HG02852 (cell line): ENCODE measurements at regions not wholly inside any gene's neighbourhood (a gene's known extent, or its start where the extent isn't known, plus 50 kb on each side); places are given as distances from the start of the nearest gene placed in this dataset.
"Not testable (repeated sequence)": the region's sequence is repeated elsewhere in the genome, so short reads cannot be mapped to it uniquely, and the experiment has no call there.

Experiments used
- ATAC-seq: cut with Tn5 transposase; IDR thresholded peaks from one replicate; pipeline ENCODE4 v1.9.1; 2021; ENCODE audit warnings: mild to moderate bottlenecking, moderate library complexity; ENCODE audit not compliant: unreplicated experiment

DNA sequence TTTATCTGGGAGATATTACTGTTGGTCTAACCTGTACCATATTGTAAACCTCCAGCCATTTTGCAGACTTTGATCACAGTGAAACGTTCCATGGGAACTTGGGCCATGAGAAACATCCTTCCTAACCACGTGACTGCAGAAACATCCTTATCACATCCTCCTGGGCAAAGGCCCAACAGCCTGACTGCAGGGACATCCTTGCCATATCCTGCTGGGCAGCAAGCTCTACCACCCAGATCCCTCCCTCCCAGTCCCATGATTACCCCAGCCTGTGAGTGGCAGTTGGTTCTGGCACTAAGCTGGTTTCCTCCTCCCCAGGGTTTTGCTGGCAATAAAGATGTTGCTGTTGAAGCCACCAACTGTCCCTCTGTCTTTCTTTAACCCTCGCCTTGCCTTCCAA, 201.2 kb downstream of the POTEC start:
- not testable (repeated sequence) for ATAC-seq

DNA sequence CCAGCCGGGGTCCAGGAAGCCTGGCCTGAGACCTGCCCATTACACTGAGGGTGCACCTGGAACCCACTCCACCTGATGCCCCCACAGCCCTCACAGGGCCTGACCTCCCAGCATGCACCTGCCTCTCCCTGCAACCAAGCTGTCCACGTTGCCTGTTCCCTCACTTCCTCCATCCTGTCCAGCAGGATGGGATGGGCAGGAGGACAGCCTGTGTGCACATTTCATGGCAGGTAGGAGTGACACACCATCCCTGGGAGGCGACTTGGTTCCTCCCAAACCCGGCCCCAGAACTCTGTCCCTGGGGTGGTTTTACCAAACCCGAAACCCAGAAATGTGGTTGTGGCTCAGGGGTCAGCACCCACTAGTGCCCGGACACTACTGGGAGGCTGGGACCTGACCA, 203.8 kb upstream of the ZNF519 start:
- not testable (repeated sequence) for ATAC-seq

DNA sequence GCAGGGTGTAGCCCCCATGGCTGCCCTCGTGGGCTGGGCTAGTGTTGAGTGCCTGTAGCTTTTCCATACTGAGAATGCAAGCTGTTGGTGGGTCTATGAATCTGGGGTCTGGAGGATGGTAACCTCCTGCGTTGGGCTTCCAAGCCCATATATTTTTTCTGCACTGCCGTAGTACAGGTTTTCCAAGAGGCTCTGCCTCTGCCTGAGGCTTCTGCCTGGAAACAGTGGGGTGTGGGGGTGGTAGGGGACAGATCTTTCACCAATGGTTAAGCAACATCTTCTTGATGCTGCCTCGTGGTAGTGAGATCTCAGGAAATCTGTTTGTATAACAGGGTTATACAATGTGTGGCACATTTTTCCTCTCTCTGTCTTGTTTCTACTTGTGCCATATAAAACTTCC, 189.0 kb upstream of the ZNF519 start:
- not testable (repeated sequence) for ATAC-seq

DNA sequence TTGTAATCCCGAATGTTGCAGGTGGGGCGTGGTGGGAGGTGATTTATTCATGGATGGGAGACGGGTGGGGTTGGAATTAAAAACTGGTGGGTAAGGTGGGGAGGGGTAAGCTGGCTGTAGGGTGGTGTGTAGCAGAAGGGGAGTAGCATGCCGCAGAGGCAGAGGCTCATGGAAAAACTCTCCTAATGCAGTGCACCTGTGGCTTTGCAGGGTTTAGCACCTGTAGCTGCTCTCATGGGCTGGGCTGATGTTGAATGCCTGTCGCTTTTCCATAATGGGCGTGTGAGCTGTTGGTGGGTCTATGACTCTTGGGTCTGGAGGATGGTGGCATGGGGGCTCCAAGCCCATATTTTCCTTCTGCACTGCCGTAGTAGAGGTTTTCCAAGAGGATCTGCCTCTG, 169.0 kb upstream of the ZNF519 start:
- not testable (repeated sequence) for ATAC-seq

DNA sequence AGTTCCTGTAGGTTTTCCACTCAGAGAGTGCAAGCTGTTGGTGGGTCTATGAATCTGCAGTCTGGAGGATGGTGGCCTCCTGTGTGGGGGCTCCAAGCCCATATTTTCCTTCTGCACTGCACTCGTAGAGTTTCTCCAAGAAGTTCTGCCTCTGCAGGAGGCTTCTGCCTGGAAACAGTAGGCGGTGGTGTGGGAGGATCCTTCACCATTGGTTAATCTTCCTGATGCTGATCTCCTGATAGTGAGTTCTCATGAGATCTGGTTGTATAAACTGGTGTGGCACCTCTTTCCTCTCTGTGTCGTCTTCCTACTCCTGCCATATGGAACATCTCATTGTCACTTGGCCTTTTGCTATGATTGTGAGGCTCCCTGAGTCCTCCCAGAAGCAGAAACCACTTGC, 162.8 kb upstream of the ZNF519 start:
- not testable (repeated sequence) for ATAC-seq

DNA sequence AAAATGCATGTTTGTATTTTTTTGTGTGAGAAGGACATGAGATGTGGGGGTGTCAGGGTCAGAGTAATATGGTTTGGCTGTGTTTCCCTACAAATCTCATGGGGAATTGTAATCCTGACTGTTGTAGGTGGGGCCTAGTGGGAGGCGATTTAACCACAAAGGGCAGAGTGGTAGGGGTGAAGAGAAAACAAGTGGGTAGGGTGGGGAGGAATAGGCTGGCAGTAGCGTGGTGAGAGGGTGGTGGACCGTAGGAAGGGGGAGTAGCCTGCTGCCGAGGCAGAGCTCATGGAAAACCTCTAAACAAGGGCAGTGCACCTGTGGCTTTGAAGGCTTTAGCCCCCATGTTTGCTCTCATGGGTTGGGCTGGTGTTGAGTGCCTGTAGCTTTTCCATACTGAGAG, 152.8 kb upstream of the ZNF519 start:
- ATAC-seq: no peak

DNA sequence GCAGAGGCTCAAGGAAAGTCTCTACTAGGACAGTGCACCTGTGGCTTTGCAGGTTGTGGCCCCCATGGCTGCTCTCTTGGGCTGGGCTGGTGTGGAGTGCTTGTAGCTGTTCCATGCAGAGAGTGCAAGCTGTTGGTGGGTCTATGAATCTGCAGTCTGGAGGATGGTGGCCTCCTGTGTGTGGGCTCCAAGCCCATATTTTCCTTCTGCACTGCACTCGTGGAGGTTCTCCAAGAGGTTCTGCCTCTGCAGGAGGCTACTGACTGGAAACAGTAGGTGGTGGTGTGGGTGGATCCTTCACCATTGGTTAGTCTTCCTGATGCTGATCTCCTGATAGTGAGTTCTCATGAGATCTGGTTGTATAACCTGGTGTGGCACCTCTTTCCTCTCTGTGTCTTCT, 143.2 kb upstream of the ZNF519 start:
- ATAC-seq: not testable (repeated sequence)

DNA sequence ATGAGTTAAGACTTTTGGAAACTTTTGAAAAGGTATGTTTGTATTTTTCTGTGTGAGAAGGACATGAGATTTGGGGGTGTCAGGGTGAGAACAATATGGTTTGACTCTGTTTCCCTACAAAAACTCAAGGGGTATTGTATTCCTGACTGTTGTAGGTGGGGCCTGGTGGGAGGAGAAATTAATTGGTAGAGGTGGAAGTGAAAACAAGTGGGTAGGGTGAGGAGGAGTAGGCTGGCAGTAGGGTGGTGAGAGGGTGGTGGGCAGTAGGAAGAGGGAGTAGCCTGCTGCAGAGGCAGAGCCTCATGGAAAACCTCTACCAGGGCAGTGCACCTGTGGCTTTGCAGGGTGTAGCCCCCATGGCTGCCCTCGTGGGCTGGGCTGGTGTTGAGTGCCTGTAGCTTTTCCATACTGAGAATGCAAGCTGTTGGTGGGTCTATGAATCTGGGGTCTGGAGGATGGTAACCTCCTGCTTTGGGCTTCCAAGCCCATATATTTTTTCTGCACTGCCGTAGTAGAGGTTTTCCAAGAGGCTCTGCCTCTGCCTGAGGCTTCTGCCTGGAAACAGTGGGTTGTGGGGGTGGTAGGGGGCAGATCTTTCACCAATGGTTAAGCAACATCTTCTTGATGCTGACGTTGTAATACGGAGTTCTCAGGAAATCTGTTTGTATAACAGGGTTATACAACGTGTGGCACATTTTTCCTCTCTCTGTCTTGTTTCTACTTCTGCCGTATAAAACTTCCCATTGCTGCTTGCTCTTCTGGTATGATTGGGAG, 133.6 kb upstream of the ZNF519 start:
- ATAC-seq: not testable (repeated sequence)

DNA sequence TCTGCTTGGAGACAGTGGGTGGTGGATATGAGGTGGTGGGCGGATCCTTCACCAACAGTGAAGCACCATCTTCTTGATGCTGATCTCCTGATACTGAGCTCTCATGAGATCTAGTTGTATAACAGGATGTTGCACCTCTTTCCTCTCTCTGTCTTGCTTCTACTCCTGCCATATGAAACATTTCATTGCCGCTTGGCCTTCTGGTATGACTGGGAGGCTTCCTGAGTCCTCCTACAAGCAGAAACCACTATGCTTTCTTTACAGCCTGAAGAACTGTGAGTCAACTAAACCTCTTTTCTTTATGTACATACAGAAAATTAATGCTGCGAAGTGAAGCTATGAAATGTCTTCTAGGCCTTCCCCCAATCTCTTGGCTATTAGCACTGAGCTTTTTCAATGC, 130.6 kb upstream of the ZNF519 start:
- ATAC-seq: not testable (repeated sequence)

DNA sequence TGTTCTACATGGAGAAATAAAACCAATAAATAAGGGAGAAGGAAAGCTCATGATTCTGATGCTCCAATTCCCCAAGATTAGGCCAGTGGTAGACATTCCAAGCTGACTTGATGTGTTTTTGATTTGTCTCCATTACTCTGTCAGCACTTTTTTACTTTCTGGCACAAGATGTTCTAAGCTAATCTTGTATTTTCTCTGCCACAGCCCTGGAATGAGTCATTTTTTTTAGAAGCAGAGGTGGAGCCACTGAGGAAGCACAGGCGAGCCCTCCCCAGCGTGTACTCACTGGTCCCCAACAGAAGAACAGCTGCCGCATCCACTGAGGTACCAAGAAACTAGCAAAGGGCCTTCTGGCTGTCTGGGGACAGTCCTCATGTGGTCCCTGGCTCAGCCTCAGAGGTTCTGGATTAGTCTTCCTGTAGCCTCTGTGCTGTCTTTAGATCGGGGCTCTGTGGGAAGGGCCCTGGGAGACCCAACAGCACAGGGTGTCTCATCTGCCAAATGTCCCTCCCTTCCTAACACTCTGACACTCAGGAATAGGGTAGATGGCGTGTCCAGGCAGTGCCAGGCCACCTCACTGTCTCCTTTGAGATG, 117.9 kb upstream of the ZNF519 start:
- ATAC-seq: not testable (repeated sequence)

DNA sequence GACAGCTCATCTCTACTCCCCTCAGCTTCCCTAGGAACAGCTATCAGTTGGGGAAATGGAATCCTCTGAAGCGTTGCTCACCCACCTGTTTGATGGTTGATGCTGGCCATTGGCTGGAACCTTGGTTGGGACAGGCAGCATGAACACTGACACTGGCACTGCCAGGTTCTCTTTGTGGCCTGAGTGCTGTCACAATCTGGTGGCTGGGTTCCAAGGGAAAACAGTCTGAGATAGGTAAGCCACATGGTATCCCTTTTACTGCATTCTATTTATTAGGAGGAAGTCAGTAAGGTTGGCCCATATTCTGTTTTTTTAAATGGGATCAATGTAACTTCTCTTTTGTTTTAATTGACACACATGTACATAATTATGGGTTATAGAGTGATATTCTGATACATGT, 107.0 kb upstream of the ZNF519 start:
- ATAC-seq: not testable (repeated sequence)

DNA sequence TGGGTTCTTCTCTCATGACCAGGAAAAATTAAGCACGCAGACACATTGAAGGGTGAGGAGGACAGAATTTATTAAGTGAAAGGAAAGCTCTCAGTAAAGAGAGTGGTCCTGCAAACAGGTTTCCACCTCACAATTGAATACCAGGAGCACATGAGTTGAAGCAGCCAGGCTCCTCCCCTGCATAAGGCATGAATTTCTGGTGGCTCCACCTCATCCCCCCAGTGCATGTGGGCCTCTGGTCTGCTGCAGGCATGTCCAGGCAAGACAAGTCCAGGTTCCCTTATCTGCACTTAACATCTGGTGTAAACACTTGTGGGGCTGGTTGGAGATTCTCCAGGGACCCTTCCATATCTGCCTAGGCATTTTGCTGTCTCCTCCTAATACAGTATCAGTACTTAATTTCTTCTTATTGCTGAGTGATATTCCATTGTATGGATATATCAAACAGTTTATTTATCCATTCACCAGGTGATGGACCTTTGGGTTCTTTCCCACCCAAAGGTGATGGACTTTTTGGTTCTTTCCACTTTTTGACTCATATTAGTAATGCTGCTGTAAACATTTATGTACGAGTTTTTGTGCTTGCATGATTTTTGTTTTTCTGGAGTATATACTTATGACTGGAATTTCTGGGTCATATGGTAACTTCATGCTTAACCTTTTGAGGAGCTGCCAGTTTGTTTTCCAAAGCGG, 104.3 kb upstream of the ZNF519 start:
- not testable (repeated sequence) for ATAC-seq

DNA sequence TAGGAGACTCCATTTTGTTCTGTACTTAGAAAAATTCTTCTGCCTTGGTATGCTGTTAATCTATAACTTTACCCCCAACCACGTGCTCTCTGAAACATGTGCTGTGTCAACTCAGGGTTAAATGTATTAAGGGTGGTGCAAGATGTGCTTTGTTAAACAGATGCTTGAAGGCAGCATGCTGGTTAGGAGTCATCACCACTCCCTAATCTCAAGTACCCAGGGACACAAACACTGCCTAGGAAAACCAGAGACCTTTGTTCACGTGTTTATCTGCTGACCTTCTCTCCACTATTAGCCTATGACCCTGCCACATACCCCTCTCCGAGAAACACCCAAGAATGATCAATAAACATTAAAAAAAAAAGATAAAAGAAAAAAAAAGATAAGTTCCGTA, 93.0 kb upstream of the ZNF519 start:
- not testable (repeated sequence) for ATAC-seq

DNA sequence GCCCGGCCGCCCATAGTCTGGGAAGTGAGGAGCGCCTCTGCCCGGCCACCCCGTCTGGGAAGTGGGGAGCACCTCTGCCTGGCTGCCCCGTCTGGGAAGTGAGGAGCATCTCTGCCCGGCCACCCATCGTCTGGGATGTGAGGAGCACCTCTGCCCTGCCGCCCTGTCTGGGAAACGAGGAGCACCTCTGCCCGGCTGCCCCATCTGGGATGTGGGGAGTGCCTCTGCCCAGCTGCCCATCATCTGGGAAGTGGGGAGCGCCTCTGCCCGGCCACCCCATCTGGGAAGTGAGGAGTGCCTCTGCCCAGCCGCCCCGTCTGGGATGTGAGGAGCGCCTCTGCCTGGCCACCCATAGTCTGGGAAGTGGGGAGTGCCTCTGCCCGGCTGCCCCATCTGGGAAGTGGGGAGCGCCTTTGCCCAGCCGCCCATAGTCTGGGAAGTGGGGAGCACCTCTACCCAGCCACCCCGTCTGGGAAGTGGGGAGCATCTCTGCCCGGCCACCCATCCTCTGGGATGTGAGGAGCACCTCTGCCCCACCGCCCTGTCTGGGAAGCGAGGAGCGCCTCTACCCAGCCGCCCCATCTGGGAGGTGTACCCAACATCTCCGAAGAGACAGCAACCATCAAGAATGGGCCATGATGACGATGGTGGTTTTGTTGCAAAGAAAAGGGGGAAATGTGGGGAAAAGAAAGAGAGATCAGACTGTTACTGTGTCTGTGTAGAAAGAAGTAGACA, 92.5 kb upstream of the ZNF519 start:
- ATAC-seq: not testable (repeated sequence)

DNA sequence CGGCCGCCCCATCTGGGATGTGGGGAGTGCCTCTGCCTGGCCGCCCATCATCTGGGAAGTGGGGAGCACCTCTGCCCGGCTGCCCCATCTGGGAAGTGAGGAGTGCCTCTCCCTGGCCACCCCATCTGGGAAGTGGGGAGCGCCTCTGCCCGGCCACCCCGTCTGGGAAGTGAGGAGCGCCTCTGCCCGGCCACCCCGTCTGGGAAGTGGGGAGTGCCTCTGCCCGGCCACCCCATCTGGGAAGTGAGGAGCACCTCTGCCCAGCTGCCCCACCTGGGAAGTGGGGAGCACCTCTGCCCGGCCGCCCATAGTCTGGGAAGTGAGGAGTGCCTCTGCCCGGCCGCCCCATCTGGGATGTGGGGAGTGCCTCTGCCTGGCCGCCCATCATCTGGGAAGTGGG, 91.7 kb upstream of the ZNF519 start:
- not testable (repeated sequence) for ATAC-seq

DNA sequence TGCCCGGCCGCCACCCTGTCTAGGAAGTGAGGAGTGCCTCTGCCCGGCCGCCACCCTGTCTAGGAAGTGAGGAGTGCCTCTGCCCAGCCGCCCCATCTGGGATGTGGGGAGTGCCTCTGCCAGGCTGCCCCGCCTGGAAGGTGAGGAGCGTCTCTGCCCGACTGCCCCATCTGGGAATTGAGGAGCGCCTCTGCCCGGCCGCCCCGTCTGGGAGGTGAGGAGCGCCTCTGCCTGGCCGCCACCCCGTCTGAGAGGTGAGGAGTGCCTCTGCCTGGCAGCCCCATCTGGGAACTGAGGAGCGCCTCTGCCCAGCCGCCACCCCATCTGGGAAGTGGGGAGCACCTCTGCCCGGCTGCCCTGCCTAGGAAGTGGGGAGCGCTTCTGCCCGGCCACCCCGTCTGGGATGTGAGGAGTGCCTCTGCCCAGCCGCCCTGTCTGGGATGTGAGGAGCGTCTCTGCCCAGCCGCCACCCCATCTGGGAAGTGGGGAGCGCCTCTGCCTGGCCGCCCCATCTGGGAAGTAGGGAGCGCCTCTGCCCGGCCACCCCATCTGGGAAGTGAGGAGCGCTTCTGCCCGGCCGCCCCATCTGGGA, 91.1 kb upstream of the ZNF519 start:
- ATAC-seq: not testable (repeated sequence)

DNA sequence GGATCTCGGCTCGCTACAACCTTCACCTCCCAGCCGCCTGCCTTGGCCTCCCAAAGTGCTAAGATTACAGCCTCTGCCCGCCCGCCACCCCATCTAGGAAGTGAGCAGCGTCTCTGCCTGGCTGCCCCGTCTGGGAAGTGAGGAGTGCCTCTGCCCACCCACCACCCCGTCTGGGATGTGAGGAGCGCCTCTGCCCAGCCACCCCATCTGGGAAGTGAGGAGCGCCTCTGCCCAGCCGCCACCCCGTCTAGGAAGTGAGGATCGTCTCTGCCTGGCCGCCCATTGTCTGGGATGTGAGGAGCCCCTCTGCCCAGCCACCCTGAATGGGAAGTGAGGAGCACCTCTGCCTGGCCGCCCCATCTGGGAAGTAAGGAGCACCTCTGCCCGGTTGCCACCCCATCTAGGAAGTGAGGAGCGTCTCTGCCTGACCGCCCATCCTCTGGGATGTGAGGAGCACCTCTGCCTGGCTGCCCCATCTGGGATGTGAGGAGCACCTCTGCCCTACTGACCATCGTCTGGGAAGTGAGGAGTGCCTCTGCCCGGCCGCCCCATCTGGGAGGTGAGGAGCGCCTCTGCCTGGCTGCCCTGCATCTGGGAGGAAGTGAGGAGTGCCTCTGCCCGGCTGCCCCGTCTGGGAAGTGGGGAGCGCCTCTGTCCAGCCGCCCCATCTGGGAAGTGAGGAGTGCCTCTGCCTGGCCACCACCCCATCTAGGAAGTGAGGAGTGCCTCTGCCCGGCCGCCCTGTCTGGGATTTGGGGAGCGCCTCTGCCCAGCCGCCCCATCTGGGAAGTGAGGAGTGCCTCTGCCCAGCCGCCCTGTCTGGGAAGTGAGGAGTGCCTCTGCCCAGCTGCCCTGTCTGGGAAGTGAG, 90.4 kb upstream of the ZNF519 start:
- not testable (repeated sequence) for ATAC-seq

DNA sequence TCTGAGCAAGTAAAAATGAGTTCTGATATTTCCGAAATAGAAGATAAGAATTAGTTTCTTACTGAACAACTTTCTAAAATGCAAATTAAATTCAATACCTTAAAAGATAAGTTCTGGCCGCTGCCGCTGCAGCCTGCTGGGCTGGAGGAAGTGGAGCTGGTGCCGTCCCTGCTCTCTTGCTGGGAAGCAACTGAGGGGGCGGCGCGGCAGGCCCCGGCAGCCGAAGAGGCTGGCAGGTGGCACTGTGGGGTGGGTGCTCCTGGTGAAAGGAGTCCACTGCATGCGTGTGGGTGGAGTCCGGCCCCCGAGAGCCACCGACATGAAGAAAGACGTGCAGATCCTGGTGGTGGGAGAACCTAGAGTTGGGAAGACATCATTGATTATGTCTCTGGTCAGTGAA, 89.5 kb upstream of the ZNF519 start:
- no peak for ATAC-seq

DNA sequence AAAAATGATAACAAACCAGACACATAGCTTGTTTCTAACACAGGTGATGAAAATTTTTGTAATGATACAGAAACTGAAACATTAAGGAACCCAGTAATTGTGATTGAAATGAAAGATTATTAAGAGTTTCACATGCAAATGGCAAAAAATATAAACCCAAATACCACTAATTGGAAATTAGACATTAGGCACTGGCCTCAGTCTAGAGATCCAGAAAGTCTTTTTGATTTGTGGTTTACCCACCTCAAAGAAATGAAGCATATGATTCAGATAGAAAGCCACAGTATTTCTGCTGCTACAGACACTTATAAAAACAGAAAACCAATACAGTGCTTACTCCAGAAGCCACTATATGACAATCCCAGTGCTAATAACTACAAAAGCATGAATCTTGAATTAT, 83.7 kb upstream of the ZNF519 start:
- ATAC-seq: not testable (repeated sequence)

DNA sequence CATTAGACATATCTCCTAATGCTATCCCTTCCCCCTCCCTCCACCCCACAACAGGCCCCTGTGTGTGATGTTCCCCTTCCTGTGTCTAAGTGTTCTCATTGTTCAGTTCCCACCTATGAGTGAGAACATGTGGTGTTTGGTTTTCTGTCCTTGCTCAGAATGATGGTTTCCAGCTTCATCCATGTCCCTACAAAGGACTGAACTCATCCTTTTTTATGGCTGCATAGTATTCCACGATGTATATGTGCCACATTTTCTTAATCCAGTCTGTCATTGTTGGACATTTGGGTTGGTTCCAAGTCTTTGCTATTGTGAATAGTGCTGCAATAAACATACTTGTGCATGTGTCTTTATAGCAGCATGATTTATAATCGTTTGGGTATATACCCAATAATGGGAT, 71.2 kb upstream of the ZNF519 start:
- ATAC-seq: not testable (repeated sequence)
